HEK293 (cell line): ENCODE measurements at regions not wholly inside any gene's neighbourhood (a gene's known extent, or its start where the extent isn't known, plus 50 kb on each side); places are given as distances from the start of the nearest gene placed in this dataset.

Experiments used
- CTCF ChIP-seq: fragments of 450-650 bp; formaldehyde crosslinking; IDR thresholded peaks from 2 replicates; pipeline ENCODE4 v1.5.1; 2016; ENCODE audit warnings: missing biosample characterization, missing genetic modification characterization
- MEIS1 ChIP-seq: sonication (generic); formaldehyde crosslinking; IDR thresholded peaks from 2 replicates; pipeline ENCODE4 v1.8.1; 2022; ENCODE audit warnings: missing genetic modification reagents, mild to moderate bottlenecking, borderline replicate concordance
- REST ChIP-seq: fragments of 450-650 bp; formaldehyde crosslinking; IDR thresholded peaks from 2 replicates; pipeline ENCODE4 v1.5.1; 2016; ENCODE audit warnings: missing biosample characterization, missing genetic modification characterization
- TSHZ1 ChIP-seq: fragments of 450-650 bp; formaldehyde crosslinking; IDR thresholded peaks from 2 replicates; pipeline ENCODE4 v1.5.1; 2016; ENCODE audit warnings: missing biosample characterization, missing genetic modification characterization, borderline replicate concordance
- ZBTB8A ChIP-seq: fragments of 450-650 bp; formaldehyde crosslinking; IDR thresholded peaks from 2 replicates; pipeline ENCODE4 v1.5.1; 2016; ENCODE audit warnings: missing biosample characterization, missing genetic modification characterization
- ZFP3 ChIP-seq: fragments of 450-650 bp; formaldehyde crosslinking; IDR thresholded peaks from 2 replicates; pipeline ENCODE4 v1.5.1; 2016; ENCODE audit warnings: low read depth, missing biosample characterization, missing genetic modification characterization
- ZNF26 ChIP-seq: fragments of 450-650 bp; formaldehyde crosslinking; IDR thresholded peaks from 2 replicates; pipeline ENCODE4 v1.5.1; 2016; ENCODE audit warnings: missing biosample characterization, missing genetic modification characterization
- ZNF704 ChIP-seq: fragments of 450-650 bp; formaldehyde crosslinking; IDR thresholded peaks from 2 replicates; pipeline ENCODE4 v1.5.1; 2016; ENCODE audit warnings: missing biosample characterization, missing genetic modification characterization
- ZNF76 ChIP-seq: fragments of 450-650 bp; formaldehyde crosslinking; IDR thresholded peaks from 2 replicates; pipeline ENCODE4; 2016; ENCODE audit warnings: low read depth, missing biosample characterization, missing genetic modification characterization, borderline replicate concordance
- TF ChIP-seq, protein P1 (sequence below): fragments of 450-650 bp; formaldehyde crosslinking; IDR thresholded peaks from 2 replicates; pipeline ENCODE4 v1.5.1; 2016; ENCODE audit warnings: missing biosample characterization, missing genetic modification characterization, low read depth
- TF ChIP-seq, protein P2 (sequence below): fragments of 450-650 bp; formaldehyde crosslinking; IDR thresholded peaks from 2 replicates; pipeline ENCODE4 v1.5.1; 2016; ENCODE audit warnings: missing biosample characterization, missing genetic modification characterization

GRCh38 chr5:29995154-29995553 lies 1198.3 kb upstream of the CDH6 start:
- TF ChIP-seq ZNF76 (tag by site-specific recombination) (no peak), ZBTB8A (tag by site-specific recombination) (no peak), CTCF (tag by site-specific recombination) (no peak), TSHZ1 (no peak), REST (tag by site-specific recombination) (no peak), MEIS1 (no peak), ZFP3 (tag by site-specific recombination) (no peak), ZNF704 (no peak), ZNF26 (no peak)
- TF ChIP-seq, protein P1, sequence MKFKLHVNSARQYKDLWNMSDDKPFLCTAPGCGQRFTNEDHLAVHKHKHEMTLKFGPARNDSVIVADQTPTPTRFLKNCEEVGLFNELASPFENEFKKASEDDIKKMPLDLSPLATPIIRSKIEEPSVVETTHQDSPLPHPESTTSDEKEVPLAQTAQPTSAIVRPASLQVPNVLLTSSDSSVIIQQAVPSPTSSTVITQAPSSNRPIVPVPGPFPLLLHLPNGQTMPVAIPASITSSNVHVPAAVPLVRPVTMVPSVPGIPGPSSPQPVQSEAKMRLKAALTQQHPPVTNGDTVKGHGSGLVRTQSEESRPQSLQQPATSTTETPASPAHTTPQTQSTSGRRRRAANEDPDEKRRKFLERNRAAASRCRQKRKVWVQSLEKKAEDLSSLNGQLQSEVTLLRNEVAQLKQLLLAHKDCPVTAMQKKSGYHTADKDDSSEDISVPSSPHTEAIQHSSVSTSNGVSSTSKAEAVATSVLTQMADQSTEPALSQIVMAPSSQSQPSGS (tag by site-specific recombination), result no peak
- TF ChIP-seq, protein P2, sequence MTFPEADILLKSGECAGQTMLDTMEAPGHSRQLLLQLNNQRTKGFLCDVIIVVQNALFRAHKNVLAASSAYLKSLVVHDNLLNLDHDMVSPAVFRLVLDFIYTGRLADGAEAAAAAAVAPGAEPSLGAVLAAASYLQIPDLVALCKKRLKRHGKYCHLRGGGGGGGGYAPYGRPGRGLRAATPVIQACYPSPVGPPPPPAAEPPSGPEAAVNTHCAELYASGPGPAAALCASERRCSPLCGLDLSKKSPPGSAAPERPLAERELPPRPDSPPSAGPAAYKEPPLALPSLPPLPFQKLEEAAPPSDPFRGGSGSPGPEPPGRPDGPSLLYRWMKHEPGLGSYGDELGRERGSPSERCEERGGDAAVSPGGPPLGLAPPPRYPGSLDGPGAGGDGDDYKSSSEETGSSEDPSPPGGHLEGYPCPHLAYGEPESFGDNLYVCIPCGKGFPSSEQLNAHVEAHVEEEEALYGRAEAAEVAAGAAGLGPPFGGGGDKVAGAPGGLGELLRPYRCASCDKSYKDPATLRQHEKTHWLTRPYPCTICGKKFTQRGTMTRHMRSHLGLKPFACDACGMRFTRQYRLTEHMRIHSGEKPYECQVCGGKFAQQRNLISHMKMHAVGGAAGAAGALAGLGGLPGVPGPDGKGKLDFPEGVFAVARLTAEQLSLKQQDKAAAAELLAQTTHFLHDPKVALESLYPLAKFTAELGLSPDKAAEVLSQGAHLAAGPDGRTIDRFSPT (tag by site-specific recombination), result no peak
